Mucosa of stomach (tissue), 1 donor: ENCODE measurements at regions not wholly inside any gene's neighbourhood (a gene's known extent, or its start where the extent isn't known, plus 50 kb on each side); places are given as distances from the start of the nearest gene placed in this dataset.

ENCODE experiments used
- H3K27me3 ChIP-seq: one replicate; pipeline ENCODE4 v1.7.0; 2013; ENCODE audit warnings: mild to moderate bottlenecking, low read length; ENCODE audit not compliant: control insufficient read depth, insufficient read depth
- H3K36me3 ChIP-seq: one replicate; pipeline ENCODE4 v1.7.0; 2013; ENCODE audit warnings: low read length; ENCODE audit not compliant: control insufficient read depth, insufficient read depth
- H3K4me1 ChIP-seq: one replicate; pipeline ENCODE4 v1.7.0; 2013; ENCODE audit warnings: mild to moderate bottlenecking, low read length; ENCODE audit not compliant: control insufficient read depth, insufficient read depth
- H3K4me3 ChIP-seq: one replicate; pipeline ENCODE4 v1.7.0; 2013; ENCODE audit warnings: low read length
- H3K9ac ChIP-seq: one replicate; pipeline ENCODE4 v1.7.0; 2013; ENCODE audit warnings: mild to moderate bottlenecking, low read length, moderate library complexity
- H3K9me3 ChIP-seq: one replicate; pipeline ENCODE4 v1.7.0; 2013; ENCODE audit warnings: mild to moderate bottlenecking, low read length, moderate library complexity; ENCODE audit not compliant: control insufficient read depth
- donor health status: Pancreatic carcinoma.

- Histone ChIP-seq H3K9me3 (no peaks in the 10 kb centered on the region), H3K27me3 (no peaks in the 10 kb centered on the region), H3K4me3 (no peak overlapping the region), H3K36me3 (no peaks in the 10 kb centered on the region), H3K9ac (no peak overlapping the region), H3K4me1 (no peaks in the 10 kb centered on the region)
Observed at GRCh38 chr21:40936771-40937261, 89.9 kb upstream of the DSCAM start.

- Histone ChIP-seq H3K9ac (no peak overlapping the region), H3K4me1 (no peaks in the 10 kb centered on the region), H3K27me3 (no peaks in the 10 kb centered on the region), H3K9me3 (no peaks in the 10 kb centered on the region), H3K36me3 (no peaks in the 10 kb centered on the region), H3K4me3 (no peak overlapping the region)
Observed at GRCh38 chr21:40938078-40938477, 91.1 kb upstream of the DSCAM start.

- H3K4me1 ChIP-seq, result no peaks in the 10 kb centered on the region
- no peak overlapping the region for H3K4me3 ChIP-seq
- no peak overlapping the region for H3K9ac ChIP-seq
- no peaks in the 10 kb centered on the region for H3K9me3 ChIP-seq
- no peaks in the 10 kb centered on the region for H3K36me3 ChIP-seq
- no peaks in the 10 kb centered on the region for H3K27me3 ChIP-seq
Observed at GRCh38 chr21:40938611-40939010, 91.7 kb upstream of the DSCAM start.

GRCh38 chr21:40947713-40948112 is 100.8 kb upstream of the DSCAM start:
- Histone ChIP-seq H3K27me3 (no peaks in the 10 kb centered on the region), H3K4me3 (no peak overlapping the region), H3K9me3 (no peaks in the 10 kb centered on the region), H3K4me1 (no peaks in the 10 kb centered on the region), H3K9ac (no peak overlapping the region), H3K36me3 (no peaks in the 10 kb centered on the region)

- no peak overlapping the region for H3K9ac ChIP-seq
- no peak overlapping the region for H3K4me3 ChIP-seq
- H3K36me3 ChIP-seq, result no peaks in the 10 kb centered on the region
- no peaks in the 10 kb centered on the region for H3K9me3 ChIP-seq
- H3K4me1 ChIP-seq, result no peaks in the 10 kb centered on the region
- H3K27me3 ChIP-seq, result no peaks in the 10 kb centered on the region
Observed at GRCh38 chr21:40950970-40951369, 104.0 kb upstream of the DSCAM start.

GRCh38 chr21:40952551-40953323 is 105.8 kb upstream of the DSCAM start:
- H3K27me3 ChIP-seq, result no peaks in the 10 kb centered on the region
- no peak overlapping the region for H3K4me3 ChIP-seq
- no peaks in the 10 kb centered on the region for H3K4me1 ChIP-seq
- no peak overlapping the region for H3K9ac ChIP-seq
- no peaks in the 10 kb centered on the region for H3K36me3 ChIP-seq
- no peaks in the 10 kb centered on the region for H3K9me3 ChIP-seq

- H3K4me3 ChIP-seq, result no peak overlapping the region
- no peaks in the 10 kb centered on the region for H3K36me3 ChIP-seq
- H3K9me3 ChIP-seq, result no peaks in the 10 kb centered on the region
- H3K27me3 ChIP-seq, result peaks cover 3% of the 10 kb centered on the region
- no peaks in the 10 kb centered on the region for H3K4me1 ChIP-seq
- no peak overlapping the region for H3K9ac ChIP-seq
Observed at GRCh38 chr21:40964691-40965090, 117.7 kb upstream of the DSCAM start.

- Histone ChIP-seq H3K4me3 (no peak overlapping the region), H3K36me3 (no peaks in the 10 kb centered on the region), H3K4me1 (no peaks in the 10 kb centered on the region), H3K9me3 (no peaks in the 10 kb centered on the region), H3K27me3 (peaks cover 3% of the 10 kb centered on the region), H3K9ac (no peak overlapping the region)
Observed at GRCh38 chr21:40967771-40968170, 120.8 kb upstream of the DSCAM start.

GRCh38 chr21:40972151-40972550 is 125.2 kb upstream of the DSCAM start:
- Histone ChIP-seq H3K4me3 (no peak overlapping the region), H3K27me3 (peaks cover 3% of the 10 kb centered on the region), H3K36me3 (no peaks in the 10 kb centered on the region), H3K9ac (no peak overlapping the region), H3K9me3 (peaks cover 6% of the 10 kb centered on the region), H3K4me1 (peaks cover 12% of the 10 kb centered on the region)

- H3K36me3 ChIP-seq, result no peaks in the 10 kb centered on the region
- H3K9ac ChIP-seq, result no peak overlapping the region
- H3K27me3 ChIP-seq, result no peaks in the 10 kb centered on the region
- H3K9me3 ChIP-seq, result peaks cover 6% of the 10 kb centered on the region
- no peak overlapping the region for H3K4me3 ChIP-seq
- peaks cover 20% of the 10 kb centered on the region for H3K4me1 ChIP-seq
Observed at GRCh38 chr21:40976198-40977109, 129.5 kb upstream of the DSCAM start.

GRCh38 chr21:40985370-40985769 is 138.4 kb upstream of the DSCAM start:
- H3K9ac ChIP-seq, result no peak overlapping the region
- H3K4me1 ChIP-seq, result no peaks in the 10 kb centered on the region
- H3K27me3 ChIP-seq, result no peaks in the 10 kb centered on the region
- no peak overlapping the region for H3K4me3 ChIP-seq
- H3K36me3 ChIP-seq, result no peaks in the 10 kb centered on the region
- no peaks in the 10 kb centered on the region for H3K9me3 ChIP-seq

- no peak overlapping the region for H3K9ac ChIP-seq
- H3K36me3 ChIP-seq, result no peaks in the 10 kb centered on the region
- H3K27me3 ChIP-seq, result no peaks in the 10 kb centered on the region
- H3K4me3 ChIP-seq, result no peak overlapping the region
- H3K4me1 ChIP-seq, result no peaks in the 10 kb centered on the region
- H3K9me3 ChIP-seq, result no peaks in the 10 kb centered on the region
Observed at GRCh38 chr21:40990366-40990765, 143.4 kb upstream of the DSCAM start.
